NCI-H69 (cell line): ENCODE measurements at regions not wholly inside any gene's neighbourhood (a gene's known extent, or its start where the extent isn't known, plus 50 kb on each side); places are given as distances from the start of the nearest gene placed in this dataset.

ENCODE experiments used
- DNase-seq: peaks from one replicate; lab custom pipeline; 2025; lab: John Stamatoyannopoulos, UW

- peak; percentile 12 for DNase-seq
Measured at GRCh38 chr3:124243177-124243859, 251.4 kb upstream of the ROPN1 start.

DNA sequence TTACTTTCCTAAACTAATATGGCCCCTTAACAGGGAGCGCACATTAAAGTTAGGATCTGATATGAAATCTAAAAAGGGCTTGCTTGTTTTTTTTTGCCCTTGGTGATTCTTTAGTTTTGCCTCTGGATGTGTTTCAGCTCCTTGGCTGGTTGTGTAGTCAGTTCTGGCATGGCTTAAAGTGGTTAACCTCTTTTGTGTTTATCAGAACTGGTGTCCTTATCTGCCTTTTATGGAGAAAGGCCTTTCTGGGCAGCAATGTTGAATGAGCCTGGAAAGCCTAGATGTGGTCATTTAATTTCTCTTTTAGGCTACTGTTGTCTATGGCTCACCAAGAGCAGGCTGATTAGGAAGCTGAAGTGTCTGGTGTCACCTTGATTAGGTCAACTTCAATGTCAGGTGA lies 254.5 kb upstream of the ROPN1 start:
- DNase-seq, result no peak

- DNase-seq, result peak; percentile 59
Measured at GRCh38 chr3:124246949-124247348, 255.0 kb upstream of the ROPN1 start.

- DNase-seq, result no peak
Measured at GRCh38 chr3:124248471-124249028, 256.6 kb upstream of the ROPN1 start.

- no peak for DNase-seq
Measured at GRCh38 chr3:124249038-124249437, 257.1 kb upstream of the ROPN1 start.

DNA sequence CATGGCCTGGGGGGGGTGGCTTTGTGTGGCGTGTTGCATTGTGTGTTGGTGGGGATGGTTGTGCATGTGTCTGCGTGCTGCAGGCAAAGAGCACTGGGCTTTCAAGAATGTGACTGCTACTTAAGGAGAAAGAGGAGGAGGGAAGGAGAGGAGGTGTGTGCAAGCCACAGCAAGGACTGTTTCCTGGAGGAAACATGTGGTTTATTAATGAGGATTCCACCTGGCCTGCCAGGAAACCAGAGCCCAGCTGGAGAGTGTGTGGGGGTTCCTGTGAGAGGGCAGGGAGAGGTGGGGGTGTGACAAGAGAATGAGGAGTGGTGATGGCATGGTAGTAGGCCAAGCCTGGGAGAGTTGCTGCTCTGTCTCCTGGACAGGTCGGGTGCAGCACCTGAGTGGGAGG lies 258.1 kb upstream of the ROPN1 start:
- peak; percentile 45 for DNase-seq

DNA sequence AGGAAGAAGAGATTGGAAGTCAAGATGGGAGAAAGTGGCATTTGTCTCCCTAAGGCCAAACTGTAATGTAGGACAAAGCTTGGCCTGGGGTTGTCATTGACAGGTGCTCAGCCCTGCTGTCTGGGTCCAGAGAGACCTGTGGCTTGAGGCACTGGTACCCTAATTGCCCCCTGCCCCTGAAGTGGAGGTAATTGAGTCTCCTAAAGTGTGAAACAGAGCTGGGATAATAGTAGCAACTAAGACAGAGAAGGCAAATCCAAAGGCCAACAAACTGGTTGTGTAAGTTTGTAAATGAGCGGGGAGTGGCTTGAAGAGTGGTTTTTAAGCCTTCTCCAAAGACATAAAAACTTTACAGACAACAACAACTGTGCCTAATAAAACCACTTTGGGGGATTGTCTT lies 264.2 kb upstream of the ROPN1 start:
- DNase-seq, result no peak

GRCh38 chr3:124256599-124256998 lies 264.7 kb upstream of the ROPN1 start:
- peak; percentile 50 for DNase-seq

- DNase-seq, result peak; percentile 80
Measured at GRCh38 chr3:124257336-124257864, 265.5 kb upstream of the ROPN1 start.

- peak; percentile 75 for DNase-seq
Measured at GRCh38 chr3:124258057-124258500, 266.2 kb upstream of the ROPN1 start.

- peak; percentile 51 for DNase-seq
Measured at GRCh38 chr3:124260206-124260915, 268.4 kb upstream of the ROPN1 start.

- no peak for DNase-seq
Measured at GRCh38 chr3:124261306-124261705, 269.4 kb upstream of the ROPN1 start.

DNA sequence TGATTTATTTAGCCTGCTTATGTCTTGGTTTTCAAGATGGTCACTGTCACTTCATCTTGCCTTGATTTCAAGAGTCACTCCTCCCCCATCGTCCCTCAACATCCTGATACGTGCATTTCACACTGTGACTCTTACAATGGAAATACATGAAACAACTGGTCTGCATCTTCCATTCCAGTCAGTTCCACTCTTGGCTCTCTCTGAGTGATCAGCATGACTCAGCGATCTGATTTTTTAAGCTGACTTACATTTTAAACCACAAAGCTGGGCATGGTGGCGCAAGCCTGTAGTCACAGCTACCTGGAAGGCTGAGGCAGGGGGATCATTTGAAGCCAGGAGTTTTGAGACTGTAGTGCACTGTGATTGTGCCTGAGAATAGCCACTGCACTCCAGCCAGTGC lies 271.2 kb upstream of the ROPN1 start:
- DNase-seq, result peak; percentile 38

GRCh38 chr3:124264346-124264745 lies 272.4 kb upstream of the ROPN1 start:
- no peak for DNase-seq

- DNase-seq, result peak; percentile 98
Measured at GRCh38 chr3:124266487-124266886, 274.6 kb upstream of the ROPN1 start.

- no peak for DNase-seq
Measured at GRCh38 chr3:124267406-124267805, 275.5 kb upstream of the ROPN1 start.

DNA sequence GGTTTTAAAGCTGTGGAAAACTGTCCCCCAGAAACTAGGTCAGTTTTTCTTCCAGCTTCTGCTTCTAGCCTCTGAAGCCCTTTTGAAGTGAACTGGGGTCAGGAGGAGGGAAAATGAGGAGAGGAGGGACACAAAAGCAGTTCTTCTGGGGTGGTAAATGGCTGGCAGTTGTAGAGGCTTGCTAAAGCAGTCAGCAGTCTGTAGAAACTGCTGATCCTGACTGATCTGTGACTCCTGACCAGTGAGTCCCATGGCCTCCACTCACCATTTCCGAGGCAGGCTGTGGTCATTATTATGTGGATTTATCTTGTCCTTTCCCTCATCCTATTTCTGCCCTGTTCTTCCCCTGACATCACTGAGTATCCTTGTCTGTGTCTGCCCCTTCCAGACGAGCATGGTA lies 276.4 kb upstream of the ROPN1 start:
- no peak for DNase-seq

- DNase-seq, result no peak
Measured at GRCh38 chr3:124269619-124270018, 277.7 kb upstream of the ROPN1 start.

GRCh38 chr3:124272605-124273151 lies 280.8 kb upstream of the ROPN1 start:
- no peak for DNase-seq

- DNase-seq, result no peak
Measured at GRCh38 chr3:124273651-124274050, 281.7 kb upstream of the ROPN1 start.

- no peak for DNase-seq
Measured at GRCh38 chr3:124274051-124274450, 282.1 kb upstream of the ROPN1 start.

DNA sequence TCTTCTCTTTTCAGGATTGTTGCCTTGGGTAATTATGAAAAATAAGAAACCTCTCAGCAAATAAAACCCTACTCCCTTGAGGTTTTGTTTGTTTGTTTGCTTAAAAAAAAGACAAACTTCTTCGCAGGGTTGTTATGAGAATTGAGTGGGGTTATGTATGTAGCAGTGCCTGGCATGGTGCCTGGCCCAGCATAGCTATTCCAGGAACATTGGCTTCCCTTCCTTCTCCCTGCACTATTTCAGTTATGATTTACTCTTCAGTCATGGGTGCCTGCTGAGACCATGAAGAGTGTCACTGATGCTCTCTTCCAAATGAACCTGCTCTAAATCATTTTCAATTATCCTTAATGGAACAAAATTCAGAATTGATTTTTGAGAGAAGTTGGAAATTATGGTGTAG lies 283.5 kb upstream of the ROPN1 start:
- peak; percentile 9 for DNase-seq

DNA sequence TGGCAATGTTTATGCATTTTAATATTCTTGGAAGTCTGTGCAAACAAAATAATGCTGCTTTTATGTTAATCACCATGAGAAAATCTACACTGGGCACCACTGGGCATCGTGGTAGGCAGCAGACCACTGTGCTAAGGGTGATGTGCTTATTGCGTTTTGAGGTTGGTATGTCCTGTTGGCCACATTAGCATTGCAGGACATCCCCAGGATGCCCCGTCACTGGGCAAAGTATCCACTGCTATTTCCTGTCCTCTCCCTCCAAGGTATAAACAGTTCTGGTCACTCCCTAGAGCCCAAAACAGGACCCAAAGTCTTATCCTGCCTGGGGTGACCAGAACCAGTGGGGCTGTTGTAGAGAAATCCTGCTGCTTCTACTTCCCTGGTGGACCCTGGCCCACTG lies 284.2 kb upstream of the ROPN1 start:
- no peak for DNase-seq
